Muscle of back (tissue), 3 donors: ENCODE measurements at regions not wholly inside any gene's neighbourhood (a gene's known extent, or its start where the extent isn't known, plus 50 kb on each side); places are given as distances from the start of the nearest gene placed in this dataset.
"Not testable (repeated sequence)": the region's sequence is repeated elsewhere in the genome, so short reads cannot be mapped to it uniquely, and the experiment has no call there.

Experiments used
- DNase-seq, 3 donors: peaks; one replicate each; pipeline versions ENCODE4 v3.0.0 to v3.0.0-alpha.2; 2013

GRCh38 chr2:129006135-129006886 is 687.6 kb upstream of the HS6ST1 start:
- DNase-seq, result no peak

- DNase-seq, result no peak
Measured at GRCh38 chr2:129006901-129007300, 688.2 kb upstream of the HS6ST1 start.

DNA sequence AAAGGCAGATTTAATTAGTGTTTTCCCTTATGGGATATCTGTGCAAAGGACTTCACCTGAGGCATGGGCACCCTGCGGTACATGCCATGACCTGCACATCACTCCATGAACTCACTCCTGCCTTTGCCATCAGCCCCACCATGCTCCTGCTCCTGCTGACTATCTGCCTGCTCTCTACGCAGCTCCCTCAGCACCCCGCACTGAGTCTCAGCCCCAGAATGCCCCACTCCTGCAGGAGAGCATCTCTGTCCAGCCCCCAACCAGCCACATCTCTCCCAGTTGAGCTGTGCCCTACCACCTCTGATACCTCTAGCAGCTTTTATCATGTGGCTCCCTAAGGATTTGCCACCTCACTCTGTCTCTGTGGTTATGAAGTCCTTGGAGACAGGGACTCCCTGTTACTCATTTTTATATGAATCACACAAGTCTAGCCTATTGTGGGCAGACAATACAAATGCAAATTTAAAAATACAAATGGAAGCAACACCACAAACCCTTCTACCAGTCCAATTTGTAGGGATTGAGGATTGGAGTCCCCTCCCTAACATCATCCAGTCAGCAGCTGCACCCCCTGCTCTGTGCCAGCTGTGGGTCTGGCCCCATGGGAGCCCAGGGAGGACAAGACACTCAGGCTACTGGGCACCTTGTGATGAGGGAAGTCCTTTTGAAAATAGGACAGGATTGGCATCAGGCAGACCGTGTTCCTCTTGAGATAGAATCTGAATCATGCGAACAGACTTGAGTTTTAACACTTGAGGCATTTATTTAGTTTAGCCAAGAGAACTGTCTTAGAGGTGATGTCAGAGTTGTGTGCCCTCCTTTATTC is 689.6 kb upstream of the HS6ST1 start:
- DNase-seq, result no peak

DNA sequence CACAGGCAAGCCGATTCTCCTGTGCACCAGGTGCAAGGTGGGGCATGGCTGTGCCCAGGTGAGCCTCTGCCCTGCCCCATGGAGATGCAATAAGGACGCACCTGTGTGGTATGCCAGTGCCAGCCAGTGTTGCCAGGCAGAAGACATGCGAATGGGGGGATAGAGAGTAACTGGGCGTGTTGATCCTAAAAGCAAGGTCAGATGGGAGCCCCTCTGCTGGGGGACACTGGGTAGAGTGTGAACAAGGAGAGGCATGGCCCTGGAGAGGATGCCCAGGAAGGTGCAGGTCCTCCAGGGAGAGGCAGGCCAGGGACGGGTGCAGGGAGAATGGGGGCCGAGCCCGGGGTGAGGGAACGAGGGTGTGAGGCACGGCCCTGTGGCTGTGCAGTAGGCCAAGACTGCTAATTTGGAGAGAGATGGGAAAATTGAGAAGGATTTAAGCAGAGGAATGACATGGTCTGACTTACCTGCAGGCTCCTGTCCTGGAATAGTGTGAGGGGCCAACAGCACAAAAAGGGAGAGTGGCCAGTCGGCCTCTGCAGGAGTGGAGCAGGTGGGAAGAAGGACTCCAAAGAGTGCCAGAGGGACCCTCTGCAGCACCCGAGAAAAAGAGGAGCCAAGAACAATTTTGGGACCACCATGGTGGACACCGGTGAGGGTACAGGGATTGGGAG is 690.4 kb upstream of the HS6ST1 start:
- DNase-seq, result no peak

DNA sequence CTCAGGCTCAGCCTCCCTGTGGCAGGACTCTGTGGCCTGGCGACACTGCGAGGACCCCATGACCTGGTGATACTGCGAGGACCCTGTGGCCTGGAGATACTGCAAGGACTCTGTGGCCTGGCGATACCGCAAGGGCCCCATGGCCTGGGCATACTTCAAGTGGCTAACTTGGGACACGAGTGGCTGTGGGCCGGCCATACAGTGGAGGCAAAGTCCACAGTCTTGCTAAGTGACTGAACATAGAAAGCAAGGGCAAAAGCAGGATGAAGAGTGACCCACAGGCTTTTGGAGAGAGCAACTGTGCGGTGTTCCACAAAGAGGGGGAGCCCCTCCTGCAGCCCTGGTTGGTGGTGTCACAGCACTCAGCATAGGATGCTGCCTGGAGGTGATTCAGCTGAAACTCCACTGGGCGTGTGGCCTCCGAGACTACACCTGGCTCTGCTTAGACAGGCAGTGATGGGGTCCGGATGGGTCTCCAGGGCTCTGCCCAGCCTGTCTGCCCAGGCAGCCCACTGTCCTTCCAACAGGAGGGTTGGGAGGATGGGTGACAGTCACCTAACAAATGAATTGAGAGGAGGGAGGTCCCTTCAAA is 691.0 kb upstream of the HS6ST1 start:
- DNase-seq, result no peak

DNA sequence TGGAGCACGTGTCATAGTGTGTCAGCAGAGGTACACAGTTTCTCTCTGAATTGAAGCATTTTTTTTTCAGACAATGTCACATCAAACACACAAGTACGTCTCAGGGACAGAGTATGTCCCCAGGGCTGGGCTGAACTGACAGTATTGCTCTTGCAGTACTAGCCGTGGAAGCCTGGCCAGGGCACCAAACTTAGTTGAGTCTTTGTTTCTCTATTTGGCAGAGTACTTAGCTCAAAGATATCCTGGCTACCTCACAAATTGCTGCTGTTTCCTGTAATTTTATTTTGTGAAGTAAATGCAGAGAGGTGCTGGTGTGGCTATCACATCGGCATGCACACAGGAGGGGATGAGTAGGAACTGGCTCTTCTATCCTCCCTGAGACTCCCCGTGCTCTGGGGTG is 691.6 kb upstream of the HS6ST1 start:
- no peak for DNase-seq

DNA sequence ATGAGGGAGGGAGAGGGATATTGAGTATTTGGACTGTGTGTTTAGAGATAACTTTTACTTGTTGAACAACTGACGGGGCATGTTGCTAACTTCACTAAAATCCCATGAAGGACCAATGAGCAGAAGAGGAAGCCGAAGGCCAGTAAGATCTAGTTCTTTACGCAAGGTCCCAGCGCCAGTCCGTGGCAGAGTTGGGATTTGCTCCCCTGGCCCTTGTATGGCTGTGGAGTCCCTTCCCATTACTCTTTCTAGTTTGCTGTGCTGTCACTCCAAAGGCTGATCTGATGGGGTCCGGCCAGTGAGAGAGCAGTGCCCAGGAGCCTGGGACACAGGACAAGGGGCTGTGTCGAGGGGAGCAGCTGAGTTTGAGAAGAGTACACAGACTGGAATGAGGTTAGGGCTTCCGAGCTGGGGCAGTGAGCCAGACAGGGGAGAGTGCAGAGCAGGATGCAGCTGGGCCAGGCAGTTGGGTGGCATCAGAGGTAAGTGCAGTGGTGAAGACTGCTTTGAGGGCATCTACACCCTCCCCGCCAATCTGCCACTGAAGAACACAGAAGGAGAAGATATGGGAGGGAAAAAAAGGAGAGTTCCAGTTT is 692.9 kb upstream of the HS6ST1 start:
- no peak for DNase-seq

DNA sequence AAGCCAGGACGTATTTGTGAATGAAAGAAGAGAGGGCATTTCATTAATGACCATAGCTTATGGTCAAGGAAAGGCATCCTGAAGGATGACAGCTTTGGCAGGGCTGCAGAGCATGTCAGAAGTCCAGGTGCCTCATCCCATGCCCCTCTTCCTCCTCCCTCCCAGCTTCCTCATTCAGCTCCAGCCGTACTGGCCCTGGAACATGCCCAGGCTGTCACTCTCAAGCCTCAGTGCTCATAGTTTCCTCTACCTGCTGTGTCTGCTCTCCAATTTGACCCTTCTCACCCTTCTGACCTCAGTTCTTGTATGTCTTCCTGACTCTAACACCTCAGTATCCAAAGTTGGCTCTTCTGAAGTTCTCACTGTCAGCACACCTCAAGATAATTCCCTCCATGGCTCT is 695.8 kb upstream of the HS6ST1 start:
- DNase-seq, result no peak

DNA sequence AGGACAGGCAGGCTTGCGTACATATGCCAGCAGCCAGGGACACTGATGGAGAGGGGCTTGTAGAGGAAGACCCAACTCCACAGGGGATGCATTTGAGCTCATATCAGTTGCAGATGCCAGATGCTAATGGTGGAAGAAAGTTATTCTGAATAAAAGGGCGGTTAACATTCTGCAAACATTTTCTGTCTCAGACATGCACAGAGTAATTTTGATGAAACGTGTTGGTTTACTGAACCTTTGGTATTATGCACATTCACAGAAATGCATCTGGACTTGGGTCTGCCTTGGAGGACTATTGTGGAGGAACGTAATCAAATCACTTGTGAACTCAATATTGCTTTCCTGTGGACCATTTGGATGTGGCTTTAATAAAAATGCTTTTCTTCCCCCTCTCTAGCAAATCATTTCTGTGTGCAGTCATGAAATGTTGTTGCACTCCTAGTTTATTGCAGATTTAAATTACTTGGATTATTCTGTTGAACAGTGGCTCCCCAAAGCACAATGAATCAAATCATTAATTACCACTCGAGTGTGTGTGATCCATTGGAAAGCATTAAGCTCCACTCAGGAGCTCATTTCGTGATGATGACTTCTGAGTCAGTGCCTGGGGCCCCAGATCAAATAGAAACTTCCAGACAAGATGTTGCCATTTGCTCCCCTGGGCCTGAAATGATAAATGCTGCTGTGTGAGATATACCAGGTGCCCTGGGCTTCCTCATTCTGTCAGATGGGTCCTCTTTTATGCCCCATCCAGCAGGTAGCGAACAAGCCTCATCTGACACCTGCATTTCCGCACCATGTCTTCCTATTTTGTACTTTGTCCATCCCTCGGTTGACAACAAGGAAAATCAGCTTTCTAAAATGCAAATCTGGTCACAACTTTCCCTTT is 697.0 kb upstream of the HS6ST1 start:
- no peak for DNase-seq

DNA sequence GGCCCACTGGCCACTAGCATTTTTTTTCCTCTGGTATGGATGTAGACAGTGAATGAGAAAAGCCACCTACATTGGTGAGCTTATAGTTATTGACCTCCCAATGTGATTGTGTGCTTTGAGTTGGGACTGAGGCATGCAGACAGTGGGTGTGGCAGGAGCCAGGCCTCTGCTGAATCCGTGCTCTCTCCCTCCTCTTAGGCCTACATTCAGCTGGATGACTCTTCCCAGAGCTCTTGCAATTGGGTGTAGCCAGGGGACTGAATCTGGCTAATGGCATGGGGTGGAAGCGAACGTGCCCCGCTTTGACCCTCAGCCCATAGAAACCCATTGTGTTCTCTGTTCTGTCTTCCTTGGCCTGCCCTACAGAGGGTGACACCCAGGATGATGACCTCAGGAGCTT is 698.3 kb upstream of the HS6ST1 start:
- no peak for DNase-seq

DNA sequence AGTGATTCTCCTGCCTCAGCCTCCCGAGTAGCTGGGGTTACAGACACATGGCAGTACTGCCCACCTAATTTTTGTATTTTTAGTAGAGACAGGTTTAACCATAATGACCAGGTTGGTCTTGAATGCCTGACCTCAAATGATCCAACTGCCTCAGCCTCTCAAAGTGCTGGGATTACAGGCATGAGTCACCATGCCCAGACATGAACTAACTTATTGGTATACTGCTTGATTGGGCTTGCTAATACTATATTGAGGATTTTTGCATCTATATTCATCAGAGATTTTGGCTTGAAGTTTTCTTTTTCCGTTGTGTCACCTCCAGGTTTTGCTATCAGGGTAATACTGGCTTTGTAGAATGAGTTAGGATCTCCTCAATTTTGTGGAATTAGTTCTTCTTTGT is 706.1 kb upstream of the HS6ST1 start:
- no peak for DNase-seq

GRCh38 chr2:129035992-129036391 is 717.3 kb upstream of the HS6ST1 start:
- DNase-seq, result no peak

DNA sequence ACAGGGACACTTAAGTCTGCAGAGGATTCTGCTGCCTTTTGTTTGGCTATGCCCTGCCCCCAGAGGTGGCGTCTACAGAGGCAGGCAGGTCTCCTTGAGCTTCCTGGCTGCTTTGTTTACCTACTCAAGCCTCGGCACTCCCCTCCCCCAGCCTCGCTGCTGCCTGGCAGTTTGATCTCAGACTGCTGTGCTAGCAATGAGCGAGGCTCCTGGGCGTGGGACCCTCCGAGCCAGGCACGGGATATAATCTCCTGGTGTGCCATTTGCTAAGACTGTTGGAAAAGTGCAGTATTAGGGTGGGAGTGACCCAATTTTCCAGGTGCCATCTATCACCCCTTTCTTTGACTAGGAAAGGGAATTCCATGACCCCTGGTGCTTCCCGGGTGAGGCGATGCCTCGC is 725.0 kb upstream of the HS6ST1 start:
- DNase-seq, result not testable (repeated sequence)

DNA sequence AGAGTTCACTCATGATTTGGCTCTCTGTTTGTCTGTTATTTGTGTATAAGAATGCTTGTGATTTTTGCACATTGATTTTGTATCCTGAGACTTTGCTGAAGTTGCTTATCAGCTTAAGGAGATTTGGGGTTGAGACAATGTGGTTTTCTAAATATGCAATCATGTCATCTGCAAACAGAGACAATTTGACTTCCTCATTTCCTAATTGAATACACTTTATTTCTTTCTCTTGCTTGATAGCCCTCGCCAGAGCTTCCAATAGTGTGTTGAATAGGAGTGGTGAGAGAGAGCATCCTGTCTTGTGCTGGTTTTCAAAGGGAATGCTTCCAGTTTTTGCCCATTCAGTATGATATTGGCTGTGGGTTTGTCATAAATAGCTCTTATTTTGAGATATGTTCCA is 727.8 kb upstream of the HS6ST1 start:
- DNase-seq, result not testable (repeated sequence)

GRCh38 chr2:129050101-129050500 is 731.4 kb upstream of the HS6ST1 start:
- no peak for DNase-seq

GRCh38 chr2:129055242-129055641 is 736.6 kb upstream of the HS6ST1 start:
- DNase-seq, result no peak

DNA sequence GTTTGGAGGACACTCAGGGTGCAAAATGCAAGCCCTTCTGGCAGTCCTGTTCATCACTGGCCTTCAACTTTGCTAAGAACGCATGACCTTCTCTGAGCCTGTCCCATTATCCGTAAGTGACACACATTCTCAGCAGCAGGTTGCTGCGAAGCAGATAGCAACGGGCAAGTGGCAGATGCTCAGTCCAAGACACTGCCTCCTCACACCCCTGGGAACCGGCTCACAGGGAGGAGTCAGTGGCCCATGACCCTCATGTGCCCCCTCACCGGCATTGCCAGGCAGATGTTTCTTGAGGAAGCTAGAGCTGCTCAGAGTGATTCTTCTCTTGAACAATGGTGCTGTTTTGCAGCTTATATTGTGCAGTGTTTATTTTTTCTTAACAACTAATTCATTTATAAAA is 737.2 kb upstream of the HS6ST1 start:
- DNase-seq, result no peak

- no peak for DNase-seq
Measured at GRCh38 chr2:129056309-129056958, 737.8 kb upstream of the HS6ST1 start.

GRCh38 chr2:129056959-129057317 is 738.3 kb upstream of the HS6ST1 start:
- DNase-seq, result no peak

- no peak for DNase-seq
Measured at GRCh38 chr2:129058981-129059380, 740.3 kb upstream of the HS6ST1 start.

DNA sequence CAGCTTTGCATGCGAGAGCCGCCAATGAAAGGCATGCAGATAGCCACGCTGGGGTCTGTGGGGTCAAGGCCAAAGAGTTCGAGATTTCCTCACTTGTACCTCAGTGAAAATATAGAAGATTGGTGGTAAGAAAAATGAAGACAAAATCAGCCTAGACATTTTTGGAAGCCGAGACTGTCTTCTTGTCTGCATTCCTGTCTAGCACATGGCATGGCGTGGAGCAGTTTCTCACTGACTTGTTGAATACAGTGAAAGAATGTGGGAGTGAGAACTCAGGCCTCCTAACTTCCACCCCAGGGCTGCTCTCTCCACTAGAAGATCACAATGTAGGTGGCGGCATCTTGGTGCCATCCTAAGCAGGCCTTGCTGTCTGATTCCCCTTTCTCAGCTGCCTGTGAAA is 740.8 kb upstream of the HS6ST1 start:
- DNase-seq, result no peak
